Muscle layer of duodenum (tissue), 2 donors: ENCODE measurements at regions not wholly inside any gene's neighbourhood (a gene's known extent, or its start where the extent isn't known, plus 50 kb on each side); places are given as distances from the start of the nearest gene placed in this dataset.
"Not testable (repeated sequence)": the region's sequence is repeated elsewhere in the genome, so short reads cannot be mapped to it uniquely, and the experiment has no call there.

ENCODE experiments used
- H3K27ac ChIP-seq: one replicate; pipeline ENCODE4 v1.7.0; 2013; ENCODE audit warnings: mild to moderate bottlenecking, low read length
- H3K27me3 ChIP-seq: one replicate; pipeline ENCODE4 v1.7.0; 2013; ENCODE audit warnings: low read depth, mild to moderate bottlenecking, control low read depth, low read length
- H3K36me3 ChIP-seq, 2 donors: one replicate each; pipeline ENCODE4 v1.7.0; 2013; ENCODE audit warnings: low read length in 2 of 2, control low read depth in 1 of 2, mild to moderate bottlenecking in 1 of 2; ENCODE audit not compliant: insufficient read depth in 2 of 2, control insufficient read depth in 1 of 2
- H3K4me1 ChIP-seq, 2 donors: one replicate each; pipeline ENCODE4 v1.7.0; 2013; ENCODE audit warnings: low read length in 2 of 2, mild to moderate bottlenecking in 2 of 2, control low read depth in 1 of 2, moderate library complexity in 1 of 2; ENCODE audit not compliant: insufficient read depth in 2 of 2, control insufficient read depth in 1 of 2
- H3K4me3 ChIP-seq, 2 donors: one replicate each; pipeline ENCODE4 v1.7.0; 2013; ENCODE audit warnings: low read length in 2 of 2, low read depth in 1 of 2, mild to moderate bottlenecking in 1 of 2
- H3K9me3 ChIP-seq, 2 donors: one replicate each; pipeline ENCODE4 v1.7.0; 2013; ENCODE audit warnings: low read length in 2 of 2, control low read depth in 1 of 2, mild to moderate bottlenecking in 1 of 2; ENCODE audit not compliant: control insufficient read depth in 1 of 2
- donor health status: healthy.

DNA sequence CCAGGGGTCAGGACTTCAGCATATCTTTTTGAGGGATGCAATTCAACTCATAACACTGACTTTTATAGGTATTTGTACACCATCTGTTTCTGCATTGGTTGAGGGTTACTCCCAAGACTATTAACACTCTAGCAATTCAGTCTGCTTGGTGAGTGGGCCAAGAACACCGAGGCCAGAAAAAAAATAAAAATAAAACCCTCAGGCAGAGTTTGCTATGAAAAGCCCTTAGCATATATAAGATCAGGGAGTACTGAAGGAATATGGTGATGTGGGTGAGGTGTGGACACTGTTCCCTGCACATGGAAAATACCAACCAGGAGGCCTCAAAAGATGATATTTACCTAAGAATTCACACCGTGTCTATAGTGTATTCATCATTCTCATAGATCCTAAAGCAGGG is 383.2 kb upstream of the UBE2E3 start:
- Histone ChIP-seq H3K36me3 (no peaks in the 10 kb centered on the region), H3K9me3 (no peaks in the 10 kb centered on the region), H3K4me3 (no peak overlapping the region), H3K27ac (no peak overlapping the region), H3K4me1 (no peaks in the 10 kb centered on the region), H3K27me3 (no peaks in the 10 kb centered on the region)

DNA sequence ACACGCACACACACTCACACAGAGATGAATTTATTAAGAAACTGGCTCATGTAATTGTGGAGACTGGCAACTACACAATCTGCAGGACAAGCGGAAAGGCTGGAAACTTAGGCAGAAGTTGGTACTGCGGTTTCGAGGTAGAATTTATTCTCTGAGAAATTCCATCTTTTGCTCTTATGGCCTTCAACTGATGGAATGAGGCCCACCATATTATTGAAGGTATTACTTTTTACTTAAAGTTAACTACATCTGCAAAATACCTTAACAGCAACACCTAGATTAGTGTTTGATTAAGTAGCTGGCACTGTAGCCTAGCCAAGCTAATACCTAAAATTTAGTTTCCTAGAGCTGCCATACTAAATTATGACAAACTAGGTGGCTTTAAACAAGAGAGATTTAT is 384.0 kb upstream of the UBE2E3 start:
- H3K27me3 ChIP-seq = no peaks in the 10 kb centered on the region
- H3K27ac ChIP-seq = no peak overlapping the region
- H3K36me3 ChIP-seq = no peaks in the 10 kb centered on the region
- no peak overlapping the region for H3K4me3 ChIP-seq
- no peaks in the 10 kb centered on the region for H3K4me1 ChIP-seq
- H3K9me3 ChIP-seq = no peaks in the 10 kb centered on the region

DNA sequence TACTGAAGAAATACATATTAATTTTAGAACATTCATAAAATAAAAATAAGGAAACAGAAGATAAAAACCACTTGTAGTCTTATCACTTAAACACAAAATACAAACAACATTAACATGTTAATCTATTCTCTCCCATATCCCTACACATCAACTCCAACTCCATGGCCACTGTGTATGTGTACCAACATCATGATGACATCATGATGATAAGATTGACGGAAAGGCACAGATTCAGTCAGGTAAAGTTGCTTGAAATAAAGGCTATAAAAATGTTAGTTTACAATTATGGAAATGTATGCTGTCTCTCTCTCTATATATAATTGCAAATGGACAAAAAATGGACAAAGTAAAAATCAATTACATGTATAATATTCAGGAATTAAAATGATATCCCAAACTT is 388.5 kb upstream of the UBE2E3 start:
- Histone ChIP-seq H3K4me1 (no peaks in the 10 kb centered on the region), H3K4me3 (no peak overlapping the region), H3K9me3 (no peaks in the 10 kb centered on the region), H3K36me3 (no peaks in the 10 kb centered on the region), H3K27ac (no peak overlapping the region), H3K27me3 (no peaks in the 10 kb centered on the region)

DNA sequence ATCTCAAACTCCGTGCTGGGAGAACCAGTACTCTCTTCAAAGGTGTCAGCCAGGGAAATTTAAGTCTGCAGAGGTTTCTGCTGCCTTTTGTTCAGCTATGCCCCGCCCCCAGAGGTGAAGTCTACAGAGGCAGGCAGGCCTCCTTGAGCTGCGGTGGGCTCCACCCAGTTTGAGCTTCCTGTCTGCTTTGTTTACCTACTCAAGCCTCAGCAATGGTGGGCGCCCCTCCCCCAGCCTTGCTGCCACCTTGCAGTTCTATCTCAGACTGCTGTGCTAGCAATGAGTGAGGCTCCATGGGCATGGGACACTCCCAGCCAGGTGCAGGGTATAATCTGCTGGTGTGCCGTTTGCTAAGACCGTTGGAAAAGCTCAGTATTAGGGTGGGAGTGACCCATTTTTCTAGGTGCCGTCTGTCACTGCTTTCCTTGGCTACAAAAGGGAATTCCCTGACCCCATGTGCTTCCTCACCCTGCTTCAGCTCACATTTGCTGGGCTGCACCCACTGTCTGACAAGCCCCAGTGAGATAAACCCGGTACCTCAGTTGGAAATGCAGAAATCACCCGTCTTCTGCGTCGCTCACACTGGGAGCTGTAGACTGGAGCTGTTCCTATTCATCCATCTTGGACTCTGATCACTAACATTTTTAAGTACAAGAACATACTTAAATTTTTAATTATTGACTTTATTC is 389.2 kb upstream of the UBE2E3 start:
- H3K36me3 ChIP-seq, H3K9me3 ChIP-seq, H3K4me3 ChIP-seq, H3K27me3 ChIP-seq, H3K27ac ChIP-seq, H3K4me1 ChIP-seq: not testable (repeated sequence)

DNA sequence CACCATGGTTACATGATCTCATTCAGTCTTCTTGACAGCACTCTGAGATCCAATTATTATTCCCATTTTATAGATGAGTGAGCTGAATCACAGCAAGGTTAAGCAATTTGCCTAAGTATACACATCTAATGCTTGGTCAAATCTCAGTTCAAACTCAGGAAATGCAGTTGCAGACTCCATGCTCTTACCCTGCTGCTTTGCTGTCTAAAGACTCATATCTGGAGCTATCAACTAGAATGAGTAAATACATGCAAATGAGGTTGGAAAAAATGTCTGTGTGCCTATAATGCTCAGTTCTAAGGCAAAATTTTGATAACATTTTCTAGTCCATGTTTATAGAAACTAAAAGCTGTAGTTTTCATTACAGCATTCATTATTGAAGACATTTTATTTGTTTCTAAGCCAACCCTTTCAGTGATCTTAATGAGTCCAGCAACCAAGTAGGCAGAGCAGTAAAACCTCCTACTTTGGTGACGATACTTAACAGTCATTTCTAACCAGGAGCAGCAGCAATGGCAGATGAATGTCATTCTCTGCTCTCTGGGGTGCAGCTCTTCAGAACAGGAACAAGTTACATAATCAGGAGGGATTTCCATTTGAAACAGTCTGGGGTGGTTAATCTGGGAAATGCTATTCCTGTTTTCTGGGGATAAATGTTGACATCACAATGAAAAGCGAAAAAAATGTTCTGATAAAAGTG is 396.8 kb upstream of the UBE2E3 start:
- Histone ChIP-seq H3K4me1 (no peaks in the 10 kb centered on the region), H3K4me3 (no peak overlapping the region), H3K9me3 (no peaks in the 10 kb centered on the region), H3K36me3 (no peaks in the 10 kb centered on the region), H3K27ac (no peak overlapping the region), H3K27me3 (no peaks in the 10 kb centered on the region)

DNA sequence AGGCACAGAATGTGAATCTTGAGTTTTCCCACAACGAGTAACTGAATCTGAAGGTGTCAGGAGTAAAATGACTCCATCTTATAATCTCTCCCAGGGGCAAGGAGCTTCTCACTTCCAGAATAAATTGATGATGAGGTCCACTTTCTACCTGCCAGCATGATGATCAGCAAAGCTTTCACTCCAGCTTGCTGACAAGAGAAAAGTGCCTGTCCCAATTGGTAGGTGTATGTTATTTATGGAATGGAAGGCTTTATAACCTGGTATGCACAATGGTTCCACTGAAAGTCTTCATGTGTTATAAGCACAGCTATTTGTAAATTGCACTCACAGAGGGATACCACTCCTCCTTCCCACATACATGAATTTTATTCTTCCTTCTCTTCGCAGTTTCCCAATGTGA is 401.0 kb upstream of the UBE2E3 start:
- H3K27me3 ChIP-seq = no peaks in the 10 kb centered on the region

DNA sequence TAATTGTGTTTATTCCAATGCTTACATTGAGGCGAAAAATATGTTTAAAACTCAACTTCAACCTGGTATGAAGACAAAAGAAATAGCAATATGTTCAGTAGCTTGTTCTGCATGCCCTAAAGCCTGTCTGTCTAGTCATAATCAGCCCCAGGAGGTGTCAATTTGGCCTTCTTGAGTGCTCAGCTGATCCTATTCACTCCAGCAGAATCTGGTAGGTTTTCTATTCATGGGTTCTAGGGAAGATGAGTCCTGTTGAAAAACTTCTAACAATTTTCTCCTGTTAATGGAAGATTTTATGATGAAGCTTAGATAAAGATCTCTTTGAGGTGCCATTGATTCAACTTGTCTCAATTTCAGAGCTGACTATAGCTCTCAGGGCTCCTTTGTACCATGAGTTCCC is 402.0 kb upstream of the UBE2E3 start:
- Histone ChIP-seq H3K27ac (no peak overlapping the region), H3K4me3 (no peak overlapping the region), H3K36me3 (no peaks in the 10 kb centered on the region), H3K9me3 (no peaks in the 10 kb centered on the region), H3K4me1 (no peaks in the 10 kb centered on the region), H3K27me3 (no peaks in the 10 kb centered on the region)

More for the DNA sequence above, 401.0 kb upstream of the UBE2E3 start:
- Histone ChIP-seq H3K36me3 (no peaks in the 10 kb centered on the region), H3K4me3 (no peak overlapping the region), H3K4me1 (no peaks in the 10 kb centered on the region), H3K9me3 (no peaks in the 10 kb centered on the region), H3K27ac (no peak overlapping the region)

DNA sequence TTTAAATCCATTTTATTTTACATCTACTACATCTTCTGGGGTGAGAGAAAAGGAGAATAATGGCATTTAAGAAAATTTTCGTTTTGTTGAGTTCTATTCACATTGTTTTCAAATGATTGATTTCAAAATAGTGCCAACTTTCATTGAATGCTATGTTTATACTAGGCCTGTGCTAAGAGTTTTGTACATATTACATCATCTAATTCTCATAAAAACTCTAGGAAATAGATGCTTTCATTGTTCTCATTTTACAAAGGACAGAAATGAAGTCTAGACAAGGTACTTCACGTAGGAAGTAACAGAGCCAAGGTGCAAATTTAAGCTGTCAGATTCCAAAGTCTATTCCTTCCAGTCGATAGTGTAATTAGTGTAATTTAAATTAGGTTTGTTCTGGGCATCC is 402.8 kb upstream of the UBE2E3 start:
- H3K27me3 ChIP-seq = no peaks in the 10 kb centered on the region
- no peak overlapping the region for H3K4me3 ChIP-seq
- H3K4me1 ChIP-seq = no peaks in the 10 kb centered on the region
- no peaks in the 10 kb centered on the region for H3K9me3 ChIP-seq
- no peak overlapping the region for H3K27ac ChIP-seq
- H3K36me3 ChIP-seq = no peaks in the 10 kb centered on the region

DNA sequence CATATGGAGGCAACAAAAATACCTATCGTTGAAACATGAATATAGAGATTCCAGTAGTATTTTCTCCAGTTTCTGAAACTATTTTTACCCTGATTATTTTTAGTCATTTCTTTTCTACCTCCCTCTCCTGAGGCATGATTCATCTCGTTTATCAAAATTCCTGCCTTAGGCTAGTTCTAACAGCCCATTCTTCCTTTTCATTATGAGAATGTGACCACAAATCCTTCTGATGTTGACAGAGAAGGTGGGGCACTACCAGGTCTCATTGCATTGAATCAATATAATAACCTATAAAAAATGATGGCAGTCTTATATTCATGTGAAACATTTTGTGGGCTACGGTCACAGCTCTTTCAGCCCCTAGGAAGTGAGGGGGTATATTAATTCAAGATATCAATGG is 406.5 kb upstream of the UBE2E3 start:
- Histone ChIP-seq H3K27ac (no peak overlapping the region), H3K9me3 (no peaks in the 10 kb centered on the region), H3K36me3 (no peaks in the 10 kb centered on the region), H3K27me3 (no peaks in the 10 kb centered on the region), H3K4me1 (no peaks in the 10 kb centered on the region), H3K4me3 (no peak overlapping the region)

DNA sequence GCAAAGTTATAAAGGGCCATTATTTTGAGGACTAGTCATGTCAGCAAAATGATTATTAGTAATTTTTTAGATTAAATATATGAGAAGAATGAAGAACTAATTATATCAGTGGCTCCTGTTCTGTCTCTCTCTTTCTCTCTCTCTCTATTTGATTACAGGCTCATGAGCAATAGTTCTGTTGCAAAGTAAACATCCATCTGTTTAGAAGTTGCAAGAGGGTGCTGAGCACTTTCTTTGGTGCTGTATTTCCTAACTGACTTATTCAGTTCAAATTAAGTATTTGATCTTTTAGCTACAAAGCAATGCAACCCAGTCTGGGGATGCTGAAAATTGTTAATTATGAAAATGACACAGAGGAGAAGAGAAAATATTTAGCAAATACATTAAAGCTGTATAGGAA is 408.1 kb upstream of the UBE2E3 start:
- Histone ChIP-seq H3K36me3 (no peaks in the 10 kb centered on the region), H3K4me3 (no peak overlapping the region), H3K27ac (no peak overlapping the region), H3K4me1 (no peaks in the 10 kb centered on the region), H3K9me3 (no peaks in the 10 kb centered on the region), H3K27me3 (no peaks in the 10 kb centered on the region)

DNA sequence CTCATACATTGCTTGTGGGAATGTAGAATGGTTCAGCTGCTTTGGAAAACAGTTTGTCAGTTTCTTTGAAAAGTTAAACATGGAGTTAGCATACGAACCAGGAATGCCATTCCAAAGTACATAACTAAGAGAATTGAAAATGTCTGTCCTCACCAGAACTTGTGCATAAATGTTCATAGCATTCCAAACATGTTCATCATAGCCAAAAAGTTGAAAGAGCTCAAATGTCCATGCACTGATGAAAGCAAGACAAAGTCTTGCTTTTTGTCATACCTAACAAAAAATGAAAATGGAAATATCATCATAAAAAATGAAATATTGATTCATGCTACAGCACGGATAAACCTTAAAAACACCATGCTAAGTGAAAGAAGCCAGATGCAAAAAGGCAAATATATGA is 408.8 kb upstream of the UBE2E3 start:
- Histone ChIP-seq H3K27ac (no peak overlapping the region), H3K9me3 (no peaks in the 10 kb centered on the region), H3K4me3 (no peak overlapping the region), H3K27me3 (no peaks in the 10 kb centered on the region), H3K36me3 (no peaks in the 10 kb centered on the region), H3K4me1 (no peaks in the 10 kb centered on the region)

DNA sequence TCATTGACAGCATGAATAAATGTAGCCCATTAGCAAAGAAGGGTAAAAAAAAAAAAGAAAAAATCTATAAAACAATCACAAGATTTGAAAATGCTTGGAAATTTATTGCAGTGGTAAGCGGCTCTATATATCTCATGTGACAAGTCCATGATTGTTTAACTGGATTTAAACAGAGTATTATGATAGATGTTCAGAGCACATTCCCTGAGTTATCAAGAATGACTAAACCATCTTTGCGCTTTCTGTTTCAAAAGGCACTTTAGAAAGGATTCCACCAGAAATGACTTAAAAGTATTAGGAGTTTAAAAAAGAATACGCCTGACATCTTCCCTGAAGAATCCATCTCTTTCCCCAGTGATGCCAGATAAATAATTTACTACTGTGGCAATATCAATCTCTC is 409.5 kb upstream of the UBE2E3 start:
- H3K27ac ChIP-seq = no peak overlapping the region

More for the DNA sequence above, 409.5 kb upstream of the UBE2E3 start:
- Histone ChIP-seq H3K36me3 (no peaks in the 10 kb centered on the region), H3K4me1 (no peaks in the 10 kb centered on the region), H3K4me3 (no peak overlapping the region), H3K9me3 (no peaks in the 10 kb centered on the region), H3K27me3 (no peaks in the 10 kb centered on the region)
